ENCODE measurements at regions not wholly inside any gene's neighbourhood (a gene's known extent, or its start where the extent isn't known, plus 50 kb on each side); places are given as distances from the start of the nearest gene placed in this dataset.
"Not testable (repeated sequence)": the region's sequence is repeated elsewhere in the genome, so short reads cannot be mapped to it uniquely, and the experiment has no call there.

GRCh38 chr7:115789473-115789872, 241.1 kb downstream of the TFEC start:
- TF ChIP-seq CTCF, POLR2A (IDR thresholded peaks at IDR 0.05): not testable (repeated sequence)
